Osteocyte (in vitro differentiated cells): ENCODE measurements at regions not wholly inside any gene's neighbourhood (a gene's known extent, or its start where the extent isn't known, plus 50 kb on each side); places are given as distances from the start of the nearest gene placed in this dataset.

ENCODE experiments used
- DNase-seq: peaks from one replicate; pipeline ENCODE4 v3.0.0; 2021; ENCODE audit warnings: mixed read lengths; ENCODE audit not compliant: unreplicated experiment; ENCODE audit errors: extremely low spot score
- H3K27ac Mint-ChIP-seq: one replicate; pipeline ENCODE4 v1.8.0; 2021; ENCODE audit warnings: mild to moderate bottlenecking, mixed read lengths; ENCODE audit not compliant: unreplicated experiment
- H3K27me3 Mint-ChIP-seq: one replicate; pipeline ENCODE4 v1.8.0; 2021; ENCODE audit warnings: mixed read lengths; ENCODE audit not compliant: unreplicated experiment
- H3K36me3 Mint-ChIP-seq: one replicate; pipeline ENCODE4 v1.8.0; 2021; ENCODE audit warnings: mixed read lengths; ENCODE audit not compliant: unreplicated experiment
- H3K4me1 Mint-ChIP-seq: one replicate; pipeline ENCODE4 v1.8.0; 2021; ENCODE audit warnings: mixed read lengths; ENCODE audit not compliant: unreplicated experiment
- H3K4me3 Mint-ChIP-seq: one replicate; pipeline ENCODE4 v1.8.0; 2021; ENCODE audit warnings: mild to moderate bottlenecking, moderate library complexity, mixed read lengths; ENCODE audit not compliant: unreplicated experiment
- H3K9me3 Mint-ChIP-seq: one replicate; pipeline ENCODE4 v1.8.0; 2021; ENCODE audit warnings: mixed read lengths; ENCODE audit not compliant: unreplicated experiment
- CTCF ChIP-seq: fragments of 200-600 bp; sonication (generic); IDR thresholded peaks from 2 replicates; pipeline ENCODE4 v1.5.0; 2021; ENCODE audit warnings: antibody characterized with exemption, mild to moderate bottlenecking, moderate library complexity

GRCh38 chr14:39626589-39627576, 194.7 kb upstream of the FBXO33 start:
- no peak for DNase-seq
- H3K27me3 Mint-ChIP-seq: no peaks in the 10 kb centered on the region
- no peaks in the 10 kb centered on the region for H3K36me3 Mint-ChIP-seq
- H3K27ac Mint-ChIP-seq: no peak overlapping the region
- TF ChIP-seq CTCF: no peak
- H3K4me3 Mint-ChIP-seq: no peak overlapping the region
- peaks cover 22% of the 10 kb centered on the region for H3K9me3 Mint-ChIP-seq
- no peaks in the 10 kb centered on the region for H3K4me1 Mint-ChIP-seq

DNA sequence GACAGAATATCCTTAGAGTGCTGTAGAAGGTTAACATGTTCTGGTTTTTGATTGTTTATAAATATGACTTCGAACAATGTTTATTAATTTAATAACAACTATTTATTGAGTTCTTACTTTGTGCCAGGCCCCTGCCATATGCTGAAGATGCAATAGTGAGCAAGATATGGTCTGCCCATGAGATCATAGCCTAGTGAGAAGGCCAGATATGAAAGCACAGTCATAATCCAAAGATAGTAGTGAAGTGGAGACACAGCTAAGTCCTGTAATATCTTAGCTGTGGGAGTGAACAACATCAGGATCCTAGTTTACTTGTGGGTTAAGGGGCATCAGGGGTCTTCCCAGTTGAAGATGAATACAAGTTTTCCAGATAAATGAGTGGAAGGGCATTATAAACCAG, 189.4 kb upstream of the FBXO33 start:
- H3K9me3 Mint-ChIP-seq: peaks cover 18% of the 10 kb centered on the region
- no peaks in the 10 kb centered on the region for H3K4me1 Mint-ChIP-seq
- no peak for DNase-seq
- no peak overlapping the region for H3K27ac Mint-ChIP-seq
- H3K27me3 Mint-ChIP-seq: no peaks in the 10 kb centered on the region
- no peaks in the 10 kb centered on the region for H3K36me3 Mint-ChIP-seq
- no peak overlapping the region for H3K4me3 Mint-ChIP-seq
- no peak for TF ChIP-seq CTCF

GRCh38 chr14:39621223-39621622, 189.0 kb upstream of the FBXO33 start:
- Mint-ChIP-seq H3K27ac (no peak overlapping the region), H3K9me3 (peaks cover 18% of the 10 kb centered on the region), H3K36me3 (no peaks in the 10 kb centered on the region), H3K4me3 (no peak overlapping the region), H3K4me1 (no peaks in the 10 kb centered on the region), H3K27me3 (no peaks in the 10 kb centered on the region)
- no peak for DNase-seq
- no peak for TF ChIP-seq CTCF

- no peak for DNase-seq
- H3K9me3 Mint-ChIP-seq: peaks cover 7% of the 10 kb centered on the region
- no peaks in the 10 kb centered on the region for H3K4me1 Mint-ChIP-seq
- H3K4me3 Mint-ChIP-seq: no peak overlapping the region
- no peaks in the 10 kb centered on the region for H3K36me3 Mint-ChIP-seq
- H3K27me3 Mint-ChIP-seq: no peaks in the 10 kb centered on the region
- H3K27ac Mint-ChIP-seq: no peak overlapping the region
- no peak for TF ChIP-seq CTCF
These were observed 185.3 kb upstream of the FBXO33 start for GRCh38 chr14:39617537-39617936.

DNA sequence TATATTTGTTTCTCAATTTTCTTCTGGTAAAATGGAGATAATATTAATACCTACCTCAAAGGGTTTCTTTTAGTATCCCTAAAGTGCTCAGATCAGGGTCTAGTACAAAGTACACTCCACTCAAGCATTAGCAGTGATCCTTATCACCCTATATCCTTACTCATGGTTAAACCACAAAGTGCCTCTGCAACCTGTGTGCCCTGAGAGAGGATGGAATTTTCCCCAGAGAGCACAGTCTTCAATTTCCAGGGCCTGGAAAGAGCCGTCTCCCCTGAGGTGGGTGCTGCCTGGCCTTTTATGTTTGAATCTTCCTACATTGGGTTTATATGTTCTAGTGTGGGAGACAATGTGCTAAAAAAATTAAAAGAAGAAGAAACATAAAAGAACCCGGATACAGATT, 183.1 kb upstream of the FBXO33 start:
- H3K4me1 Mint-ChIP-seq: no peaks in the 10 kb centered on the region

More for the DNA sequence above, 183.1 kb upstream of the FBXO33 start:
- no peaks in the 10 kb centered on the region for H3K27me3 Mint-ChIP-seq
- H3K4me3 Mint-ChIP-seq: no peak overlapping the region
- no peak overlapping the region for H3K27ac Mint-ChIP-seq
- H3K36me3 Mint-ChIP-seq: no peaks in the 10 kb centered on the region
- no peak for DNase-seq
- peaks cover 7% of the 10 kb centered on the region for H3K9me3 Mint-ChIP-seq
- no peak for TF ChIP-seq CTCF
